ENCODE measurements at regions not wholly inside any gene's neighbourhood (a gene's known extent, or its start where the extent isn't known, plus 50 kb on each side); places are given as distances from the start of the nearest gene placed in this dataset.

- no peaks in the 10 kb centered on the region for H3K79me2 ChIP-seq (ENCODE audit: control insufficient read depth, insufficient read depth, low read length)
- H3K9ac ChIP-seq (ENCODE audit: insufficient read depth, low read length), result no peak overlapping the region
- H3K4me1 ChIP-seq (ENCODE audit: control insufficient read depth, extremely low read depth, insufficient read depth, low read length), result no peaks in the 10 kb centered on the region
- no peak for DNase-seq (ENCODE audit: low read depth in 2 of 2)
- no peak overlapping the region for H3K4me3 ChIP-seq (replicated peaks in 1 of 4; ENCODE audit: control extremely low read depth in 1 of 4, insufficient read depth in 1 of 4, low read depth in 3 of 4, low read length in 4 of 4)
- no peaks in the 10 kb centered on the region for H3K27me3 ChIP-seq (ENCODE audit: control insufficient read depth, insufficient read depth, low read length)
- no peak for TF ChIP-seq EZH2 (IDR thresholded peaks at IDR 0.05; ENCODE audit: low read length, missing control alignments)
- TF ChIP-seq CTCF (conservative IDR thresholded peaks at IDR 0.05 in 1 of 2, IDR thresholded peaks at IDR 0.05 in 1 of 2; ENCODE audit: low read depth in 1 of 2, low read length in 2 of 2), result no peak
- no peaks in the 10 kb centered on the region for H4K20me1 ChIP-seq (ENCODE audit: control insufficient read depth, extremely low read depth, insufficient read depth, low read length)
- no peak overlapping the region for H2AFZ ChIP-seq (ENCODE audit: low read length)
- H3K9me3 ChIP-seq (ENCODE audit: control insufficient read depth, insufficient read depth, low read depth, low read length), result no peaks in the 10 kb centered on the region
- no peak overlapping the region for H3K4me2 ChIP-seq (ENCODE audit: extremely low read depth, insufficient read depth, low read length)
- no peaks in the 10 kb centered on the region for H3K36me3 ChIP-seq (ENCODE audit: control insufficient read depth, insufficient read depth, low read length)
- H3K27ac ChIP-seq (ENCODE audit: insufficient read depth, low read length), result no peak overlapping the region
These were observed 74.5 kb upstream of the MAP3K1 start for GRCh38 chr5:56740868-56741267.

GRCh38 chr5:56739990-56740389 is 75.4 kb upstream of the MAP3K1 start:
- H3K27ac ChIP-seq (ENCODE audit: insufficient read depth, low read length), result no peak overlapping the region
- no peak overlapping the region for H2AFZ ChIP-seq (ENCODE audit: low read length)
- H3K9ac ChIP-seq (ENCODE audit: insufficient read depth, low read length), result no peak overlapping the region
- no peak overlapping the region for H3K4me2 ChIP-seq (ENCODE audit: extremely low read depth, insufficient read depth, low read length)
- H3K4me1 ChIP-seq (ENCODE audit: control insufficient read depth, extremely low read depth, insufficient read depth, low read length), result no peaks in the 10 kb centered on the region
- no peaks in the 10 kb centered on the region for H3K36me3 ChIP-seq (ENCODE audit: control insufficient read depth, insufficient read depth, low read length)
- H4K20me1 ChIP-seq (ENCODE audit: control insufficient read depth, extremely low read depth, insufficient read depth, low read length), result no peaks in the 10 kb centered on the region
- H3K9me3 ChIP-seq (ENCODE audit: control insufficient read depth, insufficient read depth, low read depth, low read length), result no peaks in the 10 kb centered on the region
- no peaks in the 10 kb centered on the region for H3K27me3 ChIP-seq (ENCODE audit: control insufficient read depth, insufficient read depth, low read length)
- no peak overlapping the region for H3K4me3 ChIP-seq (replicated peaks in 1 of 4; ENCODE audit: control extremely low read depth in 1 of 4, insufficient read depth in 1 of 4, low read depth in 3 of 4, low read length in 4 of 4)
- no peaks in the 10 kb centered on the region for H3K79me2 ChIP-seq (ENCODE audit: control insufficient read depth, insufficient read depth, low read length)
- no peak for TF ChIP-seq CTCF (conservative IDR thresholded peaks at IDR 0.05 in 1 of 2, IDR thresholded peaks at IDR 0.05 in 1 of 2; ENCODE audit: low read depth in 1 of 2, low read length in 2 of 2)
- TF ChIP-seq EZH2 (IDR thresholded peaks at IDR 0.05; ENCODE audit: low read length, missing control alignments), result no peak
- peak in 1 of 2 donors; percentile 23 for DNase-seq (ENCODE audit: low read depth in 2 of 2)

- no peak overlapping the region for H2AFZ ChIP-seq (ENCODE audit: low read length)
- H3K4me1 ChIP-seq (ENCODE audit: control insufficient read depth, extremely low read depth, insufficient read depth, low read length), result no peaks in the 10 kb centered on the region
- no peak overlapping the region for H3K4me3 ChIP-seq (replicated peaks in 1 of 4; ENCODE audit: control extremely low read depth in 1 of 4, insufficient read depth in 1 of 4, low read depth in 3 of 4, low read length in 4 of 4)
- H3K27me3 ChIP-seq (ENCODE audit: control insufficient read depth, insufficient read depth, low read length), result no peaks in the 10 kb centered on the region
- no peaks in the 10 kb centered on the region for H3K36me3 ChIP-seq (ENCODE audit: control insufficient read depth, insufficient read depth, low read length)
- no peak for DNase-seq (ENCODE audit: low read depth in 2 of 2)
- no peak overlapping the region for H3K4me2 ChIP-seq (ENCODE audit: extremely low read depth, insufficient read depth, low read length)
- H3K9ac ChIP-seq (ENCODE audit: insufficient read depth, low read length), result no peak overlapping the region
- no peaks in the 10 kb centered on the region for H3K79me2 ChIP-seq (ENCODE audit: control insufficient read depth, insufficient read depth, low read length)
- H3K27ac ChIP-seq (ENCODE audit: insufficient read depth, low read length), result no peak overlapping the region
- H3K9me3 ChIP-seq (ENCODE audit: control insufficient read depth, insufficient read depth, low read depth, low read length), result no peaks in the 10 kb centered on the region
- TF ChIP-seq CTCF (conservative IDR thresholded peaks at IDR 0.05 in 1 of 2, IDR thresholded peaks at IDR 0.05 in 1 of 2; ENCODE audit: low read depth in 1 of 2, low read length in 2 of 2) (no peak), EZH2 (IDR thresholded peaks at IDR 0.05; ENCODE audit: low read length, missing control alignments) (no peak)
- no peaks in the 10 kb centered on the region for H4K20me1 ChIP-seq (ENCODE audit: control insufficient read depth, extremely low read depth, insufficient read depth, low read length)
These were observed 77.3 kb upstream of the MAP3K1 start for GRCh38 chr5:56737951-56738606.

All from fibroblast of lung (primary cell).